ENCODE measurements at regions not wholly inside any gene's neighbourhood (a gene's known extent, or its start where the extent isn't known, plus 50 kb on each side); places are given as distances from the start of the nearest gene placed in this dataset.

DNA sequence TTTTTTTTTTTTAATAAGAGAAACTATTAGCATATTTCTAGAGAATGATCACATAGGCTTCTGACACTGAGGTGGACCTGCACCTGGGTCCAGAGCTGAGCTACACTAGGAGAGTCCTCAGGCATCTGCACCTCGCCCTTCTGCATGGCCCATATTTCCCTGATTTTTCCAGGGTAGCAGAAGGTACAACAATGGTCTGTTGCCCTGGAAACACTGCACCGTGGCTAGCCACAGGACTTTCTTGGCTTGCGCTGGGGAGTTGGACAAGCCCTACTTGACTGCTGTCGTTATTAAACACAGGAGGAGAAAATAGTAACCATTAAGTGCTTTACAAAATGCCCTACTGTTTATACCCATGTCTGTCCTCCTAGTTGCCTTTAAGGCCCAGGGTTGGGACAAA is 615.7 kb upstream of the MEF2C start:
- TF ChIP-seq, protein P1, sequence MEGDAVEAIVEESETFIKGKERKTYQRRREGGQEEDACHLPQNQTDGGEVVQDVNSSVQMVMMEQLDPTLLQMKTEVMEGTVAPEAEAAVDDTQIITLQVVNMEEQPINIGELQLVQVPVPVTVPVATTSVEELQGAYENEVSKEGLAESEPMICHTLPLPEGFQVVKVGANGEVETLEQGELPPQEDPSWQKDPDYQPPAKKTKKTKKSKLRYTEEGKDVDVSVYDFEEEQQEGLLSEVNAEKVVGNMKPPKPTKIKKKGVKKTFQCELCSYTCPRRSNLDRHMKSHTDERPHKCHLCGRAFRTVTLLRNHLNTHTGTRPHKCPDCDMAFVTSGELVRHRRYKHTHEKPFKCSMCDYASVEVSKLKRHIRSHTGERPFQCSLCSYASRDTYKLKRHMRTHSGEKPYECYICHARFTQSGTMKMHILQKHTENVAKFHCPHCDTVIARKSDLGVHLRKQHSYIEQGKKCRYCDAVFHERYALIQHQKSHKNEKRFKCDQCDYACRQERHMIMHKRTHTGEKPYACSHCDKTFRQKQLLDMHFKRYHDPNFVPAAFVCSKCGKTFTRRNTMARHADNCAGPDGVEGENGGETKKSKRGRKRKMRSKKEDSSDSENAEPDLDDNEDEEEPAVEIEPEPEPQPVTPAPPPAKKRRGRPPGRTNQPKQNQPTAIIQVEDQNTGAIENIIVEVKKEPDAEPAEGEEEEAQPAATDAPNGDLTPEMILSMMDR (IDR thresholded peaks at IDR 0.05; ENCODE audit: insufficient read depth, low read depth, low read length): no peak
- TF ChIP-seq EZH2 (IDR thresholded peaks at IDR 0.05; ENCODE audit: insufficient read depth, low read length): no peak
